ENCODE measurements at regions not wholly inside any gene's neighbourhood (a gene's known extent, or its start where the extent isn't known, plus 50 kb on each side); places are given as distances from the start of the nearest gene placed in this dataset.

- Histone ChIP-seq H3K9me3 (ENCODE audit: control insufficient read depth in 1 of 2, insufficient read depth in 1 of 2, low read depth in 1 of 2, low read length in 2 of 2) (peaks cover 3 to 16% of the 10 kb centered on the region in 2 experiments; a peak in 2 of 4 replicates), H3K4me1 (ENCODE audit: control insufficient read depth in 1 of 2, insufficient read depth in 2 of 2, low read length in 2 of 2) (no peaks in the 10 kb centered on the region), H3K27me3 (ENCODE audit: insufficient read depth, low read length) (no peaks in the 10 kb centered on the region), H3K79me2 (ENCODE audit: insufficient read depth, low read length) (no peaks in the 10 kb centered on the region), H4K20me1 (ENCODE audit: insufficient read depth) (no peaks in the 10 kb centered on the region), H2AFZ (ENCODE audit: low read depth, low read length, poor library complexity, severe bottlenecking) (no peak overlapping the region), H3K9ac (ENCODE audit: low read length) (no peak overlapping the region), H3K4me3 (replicated peaks in 1 of 2; ENCODE audit: low read depth in 1 of 2, low read length in 2 of 2) (no peak overlapping the region), H3K36me3 (ENCODE audit: control insufficient read depth in 1 of 2, insufficient read depth in 2 of 2, low read length in 2 of 2) (no peaks in the 10 kb centered on the region), H3K9me2 (ENCODE audit: insufficient read depth) (no peaks in the 10 kb centered on the region), H3K4me2 (ENCODE audit: low read length) (no peak overlapping the region), H3K27ac (ENCODE audit: low read depth, low read length) (no peak overlapping the region)
- ATAC-seq (no peak), DNase-seq (ENCODE audit: low read depth, low spot score) (no peak)
- ChIA-PET CTCF (no interaction called here), RAD21 (ENCODE audit: low non-redundant PET in 1 of 2, low total read pairs in 2 of 2, uncharacterized antibody in 2 of 2, unreplicated experiment in 2 of 2) (no interaction called here), POLR2A (no interaction called here)
- intact Hi-C loops (cut with micrococcal nuclease), result no loop called here
- TF ChIP-seq JUND (IDR thresholded peaks at IDR 0.05) (no peak), SIN3A (IDR thresholded peaks at IDR 0.05; ENCODE audit: low read depth) (no peak), MAX (IDR thresholded peaks at IDR 0.05) (no peak), ZBTB33 (IDR thresholded peaks at IDR 0.05; ENCODE audit: extremely low read depth, insufficient replicate concordance, low read length) (no peak), CBX3 (IDR thresholded peaks at IDR 0.05; ENCODE audit: low read depth) (no peak), POLR2A (IDR thresholded peaks at IDR 0.05; ENCODE audit: borderline replicate concordance, extremely low read depth, insufficient read depth, insufficient read length) (no peak), RAD21 (IDR thresholded peaks at IDR 0.05; ENCODE audit: low read depth) (no peak), TCF7L2 (IDR thresholded peaks at IDR 0.05; ENCODE audit: borderline replicate concordance, extremely low read depth, insufficient read depth, insufficient read length) (no peak), SRF (IDR thresholded peaks at IDR 0.05; ENCODE audit: low read depth) (no peak), EZH2 (IDR thresholded peaks at IDR 0.05) (no peak), SP1 (IDR thresholded peaks at IDR 0.05; ENCODE audit: low read depth) (no peak), CEBPB (IDR thresholded peaks at IDR 0.05; ENCODE audit: low read depth) (no peak), FOSL1 (IDR thresholded peaks at IDR 0.05; ENCODE audit: low read depth) (no peak), CTCF (IDR thresholded peaks at IDR 0.05 in 2 of 3, conservative IDR thresholded peaks at IDR 0.05 in 1 of 3; ENCODE audit: borderline replicate concordance in 1 of 3, insufficient read depth in 1 of 3, low read depth in 2 of 3, low read length in 2 of 3) (no peak), YY1 (IDR thresholded peaks at IDR 0.05; ENCODE audit: extremely low read depth, insufficient replicate concordance, low read depth, low read length) (no peak), ZNF274 (IDR thresholded peaks at IDR 0.05; ENCODE audit: low read depth, low read length) (no peak), EGR1 (IDR thresholded peaks at IDR 0.05; ENCODE audit: low read depth) (no peak), POLR2AphosphoS5 (IDR thresholded peaks at IDR 0.05; ENCODE audit: low read depth, low read length) (no peak), ELF1 (IDR thresholded peaks at IDR 0.05; ENCODE audit: borderline replicate concordance, low read depth) (no peak)
- BruUV-seq (replicated peaks), result no TSS peak
Observed at GRCh38 chr5:13519131-13519530, 425.4 kb downstream of the DNAH5 start.

Measured in HCT116 (cell line).